H9 (cell line): ENCODE measurements at regions not wholly inside any gene's neighbourhood (a gene's known extent, or its start where the extent isn't known, plus 50 kb on each side); places are given as distances from the start of the nearest gene placed in this dataset.

Experiments used
- DNase-seq: peaks from one replicate; pipeline ENCODE4 v3.0.0-alpha.2; 2017
- H2AFZ ChIP-seq: one replicate; pipeline ENCODE4 v1.6.1; 2013; ENCODE audit warnings: mild to moderate bottlenecking, low read length, control low read depth, moderate library complexity
- H2AK5ac ChIP-seq: 2 replicates; pipeline ENCODE4 v1.6.1; 2013; ENCODE audit warnings: low read length, control low read depth, mixed read lengths; ENCODE audit not compliant: insufficient read length
- H2BK120ac ChIP-seq: one replicate; pipeline ENCODE4 v1.6.1; 2013; ENCODE audit warnings: low read depth, mild to moderate bottlenecking, low read length, control low read depth, inconsistent platforms; ENCODE audit not compliant: poor library complexity, severe bottlenecking
- H2BK12ac ChIP-seq: 2 replicates; pipeline ENCODE4 v1.6.1; 2013; ENCODE audit warnings: low read length, control low read depth, mixed read lengths, low read depth; ENCODE audit not compliant: insufficient read length
- H2BK15ac ChIP-seq: 2 replicates; pipeline ENCODE4 v1.6.1; 2013; ENCODE audit warnings: low read depth, low read length, control low read depth
- H2BK20ac ChIP-seq: one replicate; pipeline ENCODE4 v1.6.1; 2013; ENCODE audit warnings: low read depth, mild to moderate bottlenecking, low read length, control low read depth, inconsistent platforms; ENCODE audit not compliant: poor library complexity, severe bottlenecking
- H2BK5ac ChIP-seq: 2 replicates; pipeline ENCODE4 v1.6.1; 2013; ENCODE audit warnings: low read length, control low read depth, mixed read lengths; ENCODE audit not compliant: insufficient read length
- H3K14ac ChIP-seq: 2 replicates; pipeline ENCODE4 v1.6.1; 2013; ENCODE audit warnings: low read length, control low read depth; ENCODE audit not compliant: insufficient read depth
- H3K18ac ChIP-seq: 2 replicates; pipeline ENCODE4 v1.6.1; 2013; ENCODE audit warnings: low read depth, mild to moderate bottlenecking, mixed read lengths, low read length, control low read depth; ENCODE audit not compliant: insufficient read length
- H3K23ac ChIP-seq: 2 replicates; pipeline ENCODE4 v1.6.1; 2013; ENCODE audit warnings: low read length, control low read depth, mixed read lengths, low read depth; ENCODE audit not compliant: insufficient read length
- H3K23me2 ChIP-seq: 2 replicates; pipeline ENCODE4 v1.6.1; 2013; ENCODE audit warnings: low read depth, mild to moderate bottlenecking, mixed read lengths, low read length, control low read depth; ENCODE audit not compliant: insufficient read length, poor library complexity, severe bottlenecking
- H3K27ac ChIP-seq: 2 replicates; pipeline ENCODE4 v1.5.1; 2013; ENCODE audit warnings: low read length, control low read depth, mixed read lengths, low read depth; ENCODE audit not compliant: insufficient read length
- H3K27me3 ChIP-seq: 2 replicates; pipeline ENCODE4 v1.6.1; 2013; ENCODE audit warnings: low read length, control low read depth, inconsistent platforms; ENCODE audit not compliant: insufficient read depth
- H3K4ac ChIP-seq: 2 replicates; pipeline ENCODE4 v1.6.1; 2013; ENCODE audit warnings: low read depth, mild to moderate bottlenecking, control low read depth, inconsistent platforms, low read length, moderate library complexity
- H3K4me1 ChIP-seq: 2 replicates; pipeline ENCODE4 v1.6.1; 2013; ENCODE audit warnings: low read length, control low read depth, inconsistent platforms; ENCODE audit not compliant: insufficient read depth
- H3K4me2 ChIP-seq: 2 replicates; pipeline ENCODE4 v1.6.1; 2013; ENCODE audit warnings: low read length, control low read depth, mixed read lengths; ENCODE audit not compliant: insufficient read length, insufficient read depth
- H3K56ac ChIP-seq: 2 replicates; pipeline ENCODE4 v1.6.1; 2013; ENCODE audit warnings: low read depth, mild to moderate bottlenecking, mixed read lengths, low read length, control low read depth; ENCODE audit not compliant: insufficient read length
- H3K79me1 ChIP-seq: 2 replicates; pipeline ENCODE4 v1.6.1; 2013; ENCODE audit warnings: low read depth, mild to moderate bottlenecking, moderate library complexity, low read length, control low read depth, inconsistent platforms; ENCODE audit not compliant: insufficient read depth, poor library complexity, severe bottlenecking
- H3K79me2 ChIP-seq: 2 replicates; pipeline ENCODE4 v1.6.1; 2013; ENCODE audit warnings: low read length, control low read depth, inconsistent platforms; ENCODE audit not compliant: insufficient read depth
- H3K9ac ChIP-seq: 2 replicates; pipeline ENCODE4 v1.6.1; 2013; ENCODE audit warnings: low read length, control low read depth, mixed read lengths; ENCODE audit not compliant: insufficient read length; ENCODE audit errors: extremely low read depth
- H3K9me3 ChIP-seq: one replicate; pipeline ENCODE4 v1.6.1; 2013; ENCODE audit warnings: low read depth, low read length, inconsistent platforms; ENCODE audit not compliant: control insufficient read depth
- H3T11ph ChIP-seq: one replicate; pipeline ENCODE4 v1.6.1; 2013; ENCODE audit warnings: mild to moderate bottlenecking, low read length, control low read depth, inconsistent platforms
- H4K20me1 ChIP-seq: one replicate; pipeline ENCODE4 v1.6.1; 2013; ENCODE audit not compliant: control insufficient read depth, insufficient read length, insufficient read depth
- H4K5ac ChIP-seq: 2 replicates; pipeline ENCODE4 v1.6.1; 2013; ENCODE audit warnings: low read depth, mild to moderate bottlenecking, mixed read lengths, low read length, control low read depth; ENCODE audit not compliant: insufficient read length
- H4K8ac ChIP-seq: replicated peaks from 2 replicates; pipeline ENCODE4 v1.6.1; 2013; ENCODE audit warnings: low read length, control low read depth, mixed read lengths, low read depth; ENCODE audit not compliant: insufficient read length
- H4K91ac ChIP-seq: 2 replicates; pipeline ENCODE4 v1.6.1; 2013; ENCODE audit warnings: low read depth, mild to moderate bottlenecking, moderate library complexity, mixed read lengths, low read length, control low read depth; ENCODE audit not compliant: insufficient read length
- H3K27ac Mint-ChIP-seq, 3 experiments: 2 replicates in 2 of 3; 3 replicates in 1 of 3; pipeline ENCODE4 v1.8.0; 2020 to 2021; ENCODE audit warnings: mixed read lengths in 3 of 3, mild to moderate bottlenecking in 1 of 3, moderate library complexity in 1 of 3
- H3K27me3 Mint-ChIP-seq: 2 replicates; pipeline ENCODE4 v1.8.0; 2021; ENCODE audit warnings: low read depth, mild to moderate bottlenecking, moderate library complexity, mixed read lengths
- H3K36me3 Mint-ChIP-seq, 3 experiments: 2 replicates in 2 of 3; 3 replicates in 1 of 3; pipeline ENCODE4 v1.8.0; 2020 to 2021; ENCODE audit warnings: low read depth in 3 of 3, mixed read lengths in 3 of 3; ENCODE audit not compliant: insufficient read depth in 1 of 3
- H3K4me1 Mint-ChIP-seq, 2 experiments: 2 replicates each; pipeline ENCODE4 v1.8.0; 2020; ENCODE audit warnings: mixed read lengths in 2 of 2
- H3K4me3 Mint-ChIP-seq, 2 experiments: 2 replicates in 1 of 2; 3 replicates in 1 of 2; pipeline ENCODE4 v1.8.0; 2020 to 2021; ENCODE audit warnings: mild to moderate bottlenecking in 2 of 2, mixed read lengths in 2 of 2, moderate library complexity in 1 of 2
- H3K9me3 Mint-ChIP-seq, 2 experiments: 2 replicates in 1 of 2; 3 replicates in 1 of 2; pipeline ENCODE4 v1.8.0; 2020; ENCODE audit warnings: mild to moderate bottlenecking in 2 of 2, mixed read lengths in 2 of 2, moderate library complexity in 1 of 2
- WGBS: extraction: QIAGEN DNeasy Blood & Tissue Kit; methylation state at CpG from one replicate; pipeline ENCODE4 v1.1.7; 2013; ENCODE audit warnings: missing lambda C conversion rate, low lambda C conversion rate, mixed read lengths; ENCODE audit not compliant: insufficient read length; ENCODE audit errors: extremely low coverage; 5-methylcytosine and 5-hydroxymethylcytosine counted together
- TF ChIP-seq, protein P1 (sequence below): fragments of 200-600 bp; sonication (generic); conservative IDR thresholded peaks from 3 replicates; pipeline ENCODE4 v1.8.0; 2021; ENCODE audit warnings: antibody characterized with exemption, mild to moderate bottlenecking

DNA sequence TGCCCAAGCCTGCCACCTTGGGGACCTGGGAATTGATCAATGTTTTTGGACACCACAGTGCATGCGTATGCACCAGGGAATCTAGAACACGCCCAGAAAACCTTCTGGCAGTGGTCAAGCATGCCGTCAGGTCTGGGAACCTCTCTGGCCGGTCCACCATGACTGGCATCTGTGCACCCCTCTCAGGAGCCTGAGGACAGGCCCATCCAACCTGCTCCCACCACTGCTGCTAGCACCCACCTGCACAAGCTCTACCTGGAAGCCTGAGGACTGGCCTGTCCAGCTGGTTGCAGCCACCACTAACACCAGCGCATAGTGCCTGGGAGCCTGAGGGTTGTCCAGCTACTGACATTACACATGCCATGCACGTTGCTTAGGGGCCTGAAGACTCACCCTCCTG, 162.1 kb upstream of the GALNTL6 start:
- DNase-seq, result no peak
- Histone ChIP-seq H3K4me2 (no peak overlapping the region), H3K23ac (no peak overlapping the region), H2BK120ac (no peak overlapping the region), H2AK5ac (no peak overlapping the region), H2BK12ac (no peak overlapping the region), H3K79me1 (no peaks in the 10 kb centered on the region), H3K9me3 (no peaks in the 10 kb centered on the region), H2BK5ac (no peak overlapping the region), H3K79me2 (no peaks in the 10 kb centered on the region), H3K27me3 (no peaks in the 10 kb centered on the region), H3K14ac (no peak overlapping the region; the same call in 1 of the 2 replicates), H3K23me2 (no peaks in the 10 kb centered on the region), H4K5ac (no peak overlapping the region), H2BK15ac (no peak overlapping the region), H4K8ac (no peak overlapping the region), H3K9ac (no peak overlapping the region), H4K91ac (no peak overlapping the region), H2AFZ (no peak overlapping the region), H3K4me1 (no peaks in the 10 kb centered on the region), H3K4ac (no peak overlapping the region), H4K20me1 (no peaks in the 10 kb centered on the region), H3T11ph (no peak overlapping the region), H3K18ac (no peak overlapping the region), H3K56ac (no peak overlapping the region), H3K27ac (no peak overlapping the region), H2BK20ac (no peak overlapping the region)
- no peaks in the 10 kb centered on the region; the same call in 1 of the 2 replicates for H3K27me3 Mint-ChIP-seq
- H3K9me3 Mint-ChIP-seq, result no peaks in the 10 kb centered on the region
- no peaks in the 10 kb centered on the region for H3K36me3 Mint-ChIP-seq
- H3K4me3 Mint-ChIP-seq, result no peak overlapping the region
- no peak overlapping the region for H3K27ac Mint-ChIP-seq
- H3K4me1 Mint-ChIP-seq, result no peaks in the 10 kb centered on the region
- WGBS, result no CpG with 5 or more reads among the region's 6 CpGs
- TF ChIP-seq, protein P1, sequence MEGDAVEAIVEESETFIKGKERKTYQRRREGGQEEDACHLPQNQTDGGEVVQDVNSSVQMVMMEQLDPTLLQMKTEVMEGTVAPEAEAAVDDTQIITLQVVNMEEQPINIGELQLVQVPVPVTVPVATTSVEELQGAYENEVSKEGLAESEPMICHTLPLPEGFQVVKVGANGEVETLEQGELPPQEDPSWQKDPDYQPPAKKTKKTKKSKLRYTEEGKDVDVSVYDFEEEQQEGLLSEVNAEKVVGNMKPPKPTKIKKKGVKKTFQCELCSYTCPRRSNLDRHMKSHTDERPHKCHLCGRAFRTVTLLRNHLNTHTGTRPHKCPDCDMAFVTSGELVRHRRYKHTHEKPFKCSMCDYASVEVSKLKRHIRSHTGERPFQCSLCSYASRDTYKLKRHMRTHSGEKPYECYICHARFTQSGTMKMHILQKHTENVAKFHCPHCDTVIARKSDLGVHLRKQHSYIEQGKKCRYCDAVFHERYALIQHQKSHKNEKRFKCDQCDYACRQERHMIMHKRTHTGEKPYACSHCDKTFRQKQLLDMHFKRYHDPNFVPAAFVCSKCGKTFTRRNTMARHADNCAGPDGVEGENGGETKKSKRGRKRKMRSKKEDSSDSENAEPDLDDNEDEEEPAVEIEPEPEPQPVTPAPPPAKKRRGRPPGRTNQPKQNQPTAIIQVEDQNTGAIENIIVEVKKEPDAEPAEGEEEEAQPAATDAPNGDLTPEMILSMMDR, result no peak
